Epithelial cell of proximal tubule (primary cell): ENCODE measurements at regions not wholly inside any gene's neighbourhood (a gene's known extent, or its start where the extent isn't known, plus 50 kb on each side); places are given as distances from the start of the nearest gene placed in this dataset.

Experiments
- DNase-seq: peaks from one replicate; pipeline ENCODE4 v3.0.0-alpha.2; 2011; ENCODE audit warnings: low read depth
- H3K4me3 ChIP-seq: 2 replicates; pipeline ENCODE4 v1.5.1; 2011; ENCODE audit warnings: low read depth, mild to moderate bottlenecking, low read length
- CTCF ChIP-seq: conservative IDR thresholded peaks from 2 replicates; pipeline ENCODE4 v1.5.1; 2012; ENCODE audit warnings: low read depth, mild to moderate bottlenecking, low read length

GRCh38 chr5:167576126-167576525 lies 715.3 kb upstream of the WWC1 start:
- no peak for DNase-seq
- H3K4me3 ChIP-seq = no peak overlapping the region
- no peak for TF ChIP-seq CTCF

- no peak overlapping the region for H3K4me3 ChIP-seq
- DNase-seq = no peak
- TF ChIP-seq CTCF = no peak
Observed at GRCh38 chr5:167576897-167577296, 714.5 kb upstream of the WWC1 start.

- no peak overlapping the region for H3K4me3 ChIP-seq
- no peak for TF ChIP-seq CTCF
- DNase-seq = no peak
Observed at GRCh38 chr5:167577616-167578015, 713.8 kb upstream of the WWC1 start.

- DNase-seq = no peak
- TF ChIP-seq CTCF = no peak
- no peak overlapping the region for H3K4me3 ChIP-seq
Observed at GRCh38 chr5:167578977-167579692, 712.3 kb upstream of the WWC1 start.

- no peak for DNase-seq
- no peak for TF ChIP-seq CTCF
- no peak overlapping the region for H3K4me3 ChIP-seq
Observed at GRCh38 chr5:167579693-167580055, 711.8 kb upstream of the WWC1 start.

- DNase-seq = no peak
- no peak overlapping the region for H3K4me3 ChIP-seq
- TF ChIP-seq CTCF = no peak
Observed at GRCh38 chr5:167580608-167581007, 710.8 kb upstream of the WWC1 start.

GRCh38 chr5:167582283-167582682 lies 709.2 kb upstream of the WWC1 start:
- no peak overlapping the region for H3K4me3 ChIP-seq
- no peak for TF ChIP-seq CTCF
- DNase-seq = no peak
